OCI-LY1 (cell line): ENCODE measurements at regions not wholly inside any gene's neighbourhood (a gene's known extent, or its start where the extent isn't known, plus 50 kb on each side); places are given as distances from the start of the nearest gene placed in this dataset.

Source experiments
- CTCF ChIP-seq: fragments of 200-600 bp; sonication (generic), shearing (Covaris generic); IDR thresholded peaks from 2 replicates; pipeline ENCODE4 v1.5.1; 2017; ENCODE audit warnings: mild to moderate bottlenecking, antibody characterized with exemption, low read length, moderate library complexity, mixed read lengths
- EZH2 ChIP-seq: fragments of 200-600 bp; sonication (generic), shearing (Covaris generic); IDR thresholded peaks from 2 replicates; pipeline ENCODE4 v1.8.0; 2017; ENCODE audit warnings: borderline replicate concordance, mixed run types, mild to moderate bottlenecking, antibody characterized with exemption, low read length, moderate library complexity, mixed read lengths

GRCh38 chr4:130329036-130329435 lies 1233.1 kb downstream of the C4orf33 start:
- TF ChIP-seq CTCF: no peak
- TF ChIP-seq EZH2: no peak
